ENCODE measurements at regions not wholly inside any gene's neighbourhood (a gene's known extent, or its start where the extent isn't known, plus 50 kb on each side); places are given as distances from the start of the nearest gene placed in this dataset.

DNA sequence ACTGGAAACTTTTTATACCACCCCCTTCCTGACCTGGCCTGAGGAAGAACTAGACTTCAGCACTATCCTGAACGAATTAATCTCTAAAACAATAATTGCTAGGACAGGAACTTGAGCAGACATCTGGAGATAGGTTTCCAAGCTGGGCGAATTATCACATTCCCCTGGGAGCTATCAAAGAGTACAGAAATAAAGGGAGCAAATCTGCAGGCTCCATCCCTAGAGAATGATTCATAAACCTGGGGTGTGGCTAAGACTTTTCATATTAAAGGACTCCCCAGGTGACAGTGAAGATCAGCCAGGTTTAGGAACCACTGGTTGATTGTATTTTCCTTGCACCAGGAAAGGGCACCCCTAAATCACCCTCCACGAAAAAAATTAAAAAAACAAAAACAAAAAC lies 105.6 kb upstream of the NOL4 start:
- TF ChIP-seq, protein P1, sequence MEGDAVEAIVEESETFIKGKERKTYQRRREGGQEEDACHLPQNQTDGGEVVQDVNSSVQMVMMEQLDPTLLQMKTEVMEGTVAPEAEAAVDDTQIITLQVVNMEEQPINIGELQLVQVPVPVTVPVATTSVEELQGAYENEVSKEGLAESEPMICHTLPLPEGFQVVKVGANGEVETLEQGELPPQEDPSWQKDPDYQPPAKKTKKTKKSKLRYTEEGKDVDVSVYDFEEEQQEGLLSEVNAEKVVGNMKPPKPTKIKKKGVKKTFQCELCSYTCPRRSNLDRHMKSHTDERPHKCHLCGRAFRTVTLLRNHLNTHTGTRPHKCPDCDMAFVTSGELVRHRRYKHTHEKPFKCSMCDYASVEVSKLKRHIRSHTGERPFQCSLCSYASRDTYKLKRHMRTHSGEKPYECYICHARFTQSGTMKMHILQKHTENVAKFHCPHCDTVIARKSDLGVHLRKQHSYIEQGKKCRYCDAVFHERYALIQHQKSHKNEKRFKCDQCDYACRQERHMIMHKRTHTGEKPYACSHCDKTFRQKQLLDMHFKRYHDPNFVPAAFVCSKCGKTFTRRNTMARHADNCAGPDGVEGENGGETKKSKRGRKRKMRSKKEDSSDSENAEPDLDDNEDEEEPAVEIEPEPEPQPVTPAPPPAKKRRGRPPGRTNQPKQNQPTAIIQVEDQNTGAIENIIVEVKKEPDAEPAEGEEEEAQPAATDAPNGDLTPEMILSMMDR (IDR thresholded peaks at IDR 0.05; ENCODE audit: extremely low read depth in 1 of 2, insufficient read depth in 1 of 2, low read depth in 1 of 2, low read length in 2 of 2) = no peak
- TF ChIP-seq EZH2 (IDR thresholded peaks at IDR 0.05; ENCODE audit: borderline replicate concordance, low read depth, low read length, severe bottlenecking) = no peak
- no peak for TF ChIP-seq POLR2A (IDR thresholded peaks at IDR 0.05; ENCODE audit: low read depth, low read length)
- TF ChIP-seq, protein P2, sequence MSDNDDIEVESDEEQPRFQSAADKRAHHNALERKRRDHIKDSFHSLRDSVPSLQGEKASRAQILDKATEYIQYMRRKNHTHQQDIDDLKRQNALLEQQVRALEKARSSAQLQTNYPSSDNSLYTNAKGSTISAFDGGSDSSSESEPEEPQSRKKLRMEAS (IDR thresholded peaks at IDR 0.05; ENCODE audit: insufficient read depth, insufficient read length) = no peak
- no peak for TF ChIP-seq GATA2 (IDR thresholded peaks at IDR 0.05; ENCODE audit: insufficient read depth, insufficient read length, low read depth, low read length)
- no peak for TF ChIP-seq POLR2AphosphoS5 (IDR thresholded peaks at IDR 0.05; ENCODE audit: insufficient read depth, low read depth, low read length)
- no peak for TF ChIP-seq MYC (IDR thresholded peaks at IDR 0.05; ENCODE audit: low read depth, low read length)
- TF ChIP-seq JUN (IDR thresholded peaks at IDR 0.05; ENCODE audit: borderline replicate concordance, insufficient read depth, insufficient read length, low read depth) = no peak

Measured in endothelial cell of umbilical vein (primary cell).